ENCODE measurements at regions not wholly inside any gene's neighbourhood (a gene's known extent, or its start where the extent isn't known, plus 50 kb on each side); places are given as distances from the start of the nearest gene placed in this dataset.

GRCh38 chr2:39524756-39525635 lies 87.9 kb upstream of the MAP4K3 start:
- no peaks in the 10 kb centered on the region for H3K27me3 ChIP-seq (ENCODE audit: control insufficient read depth, insufficient read depth, low read length)
- no peak for TF ChIP-seq CTCF (IDR thresholded peaks at IDR 0.05; ENCODE audit: low read depth, low read length)
- CTCF ChIA-PET: interaction anchor here (1.4 to 1.8 kb wide), 3 partner anchors 12 to 172 kb away, joined by 4 to 8 read pairs (median 5); no protein-coding TSS in a partner anchor
- no peak for DNase-seq (ENCODE audit: low read depth, low spot score)
- no peak overlapping the region for H3K27ac ChIP-seq (ENCODE audit: low read depth, low read length)
- peaks cover 8% of the 10 kb centered on the region; the same call in 1 of the 2 replicates for H3K9me3 ChIP-seq (ENCODE audit: control insufficient read depth, insufficient read depth, low read length)
- POLR2A ChIA-PET: interaction anchor here (0.6 kb wide), 1 partner anchor 31 kb away, joined by 4 read pairs; no protein-coding TSS in a partner anchor
- no peak overlapping the region for H3K4me3 ChIP-seq (ENCODE audit: low read depth, low read length)

DNA sequence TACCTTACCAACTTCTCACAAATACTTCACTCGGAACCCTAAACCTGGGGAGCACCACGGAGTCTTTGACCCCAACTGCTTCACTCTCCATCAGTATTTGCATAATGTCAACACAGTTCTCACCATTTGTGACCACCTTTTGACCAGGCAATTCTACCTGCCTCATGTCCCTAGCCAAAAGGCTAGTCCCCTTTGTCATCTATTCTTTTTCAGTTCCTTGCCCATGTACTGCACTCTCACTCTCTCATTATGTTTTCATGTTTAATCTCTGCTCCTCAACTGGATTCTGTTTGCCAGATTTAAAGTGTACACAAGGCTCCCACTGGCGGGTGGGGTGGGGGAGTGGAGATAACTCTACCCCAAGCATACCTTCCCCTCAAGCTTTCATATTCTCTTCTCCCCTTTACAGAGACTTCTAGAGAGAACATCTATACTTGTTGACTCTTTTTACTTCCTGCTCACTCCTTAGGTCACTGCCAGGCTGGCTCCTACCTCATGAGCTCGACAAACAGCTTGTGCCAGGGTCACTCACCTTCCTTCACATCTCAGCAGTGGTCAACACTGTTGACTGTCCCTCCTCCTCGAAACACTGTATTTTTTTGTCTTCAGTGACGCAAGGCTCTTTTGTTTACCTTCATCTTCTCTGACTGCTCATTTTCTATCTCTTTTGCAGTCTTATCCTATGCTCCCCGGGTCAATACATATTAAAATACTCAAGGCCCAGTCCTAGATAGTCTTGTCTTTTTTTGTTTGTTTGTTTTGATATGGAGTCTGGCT lies 88.7 kb upstream of the MAP4K3 start:
- no peak for DNase-seq (ENCODE audit: low read depth, low spot score)
- H3K27me3 ChIP-seq (ENCODE audit: control insufficient read depth, insufficient read depth, low read length): no peaks in the 10 kb centered on the region
- ChIA-PET CTCF (interaction anchor here (1.7 kb wide), 1 partner anchor 171 kb away, joined by 5 read pairs; no protein-coding TSS in a partner anchor), POLR2A (no interaction called here)
- peaks cover 8% of the 10 kb centered on the region; the same call in 1 of the 2 replicates for H3K9me3 ChIP-seq (ENCODE audit: control insufficient read depth, insufficient read depth, low read length)
- H3K4me3 ChIP-seq (ENCODE audit: low read depth, low read length): no peak overlapping the region
- no peak for TF ChIP-seq CTCF (IDR thresholded peaks at IDR 0.05; ENCODE audit: low read depth, low read length)
- H3K27ac ChIP-seq (ENCODE audit: low read depth, low read length): no peak overlapping the region

- POLR2A ChIA-PET: no interaction called here
- TF ChIP-seq CTCF (IDR thresholded peaks at IDR 0.05; ENCODE audit: low read depth, low read length): no peak
- no peaks in the 10 kb centered on the region for H3K9me3 ChIP-seq (ENCODE audit: control insufficient read depth, insufficient read depth, low read length)
- no peak overlapping the region for H3K4me3 ChIP-seq (ENCODE audit: low read depth, low read length)
- H3K27ac ChIP-seq (ENCODE audit: low read depth, low read length): no peak overlapping the region
- CTCF ChIA-PET: no interaction called here
- no peak for DNase-seq (ENCODE audit: low read depth, low spot score)
- H3K27me3 ChIP-seq (ENCODE audit: control insufficient read depth, insufficient read depth, low read length): no peaks in the 10 kb centered on the region
Observed at GRCh38 chr2:39528701-39529100, 91.6 kb upstream of the MAP4K3 start.

GRCh38 chr2:39529836-39530235 lies 92.8 kb upstream of the MAP4K3 start:
- ChIA-PET POLR2A (interaction anchor here (1.0 kb wide), 1 partner anchor 13 kb away, joined by 5 read pairs; no protein-coding TSS in a partner anchor), CTCF (interaction anchor here (0.6 to 2.1 kb wide), 3 partner anchors 11 to 158 kb away, joined by 3 to 6 read pairs (median 3); no protein-coding TSS in a partner anchor)
- DNase-seq (ENCODE audit: low read depth, low spot score): no peak
- no peak overlapping the region for H3K27ac ChIP-seq (ENCODE audit: low read depth, low read length)
- TF ChIP-seq CTCF (IDR thresholded peaks at IDR 0.05; ENCODE audit: low read depth, low read length): no peak
- H3K9me3 ChIP-seq (ENCODE audit: control insufficient read depth, insufficient read depth, low read length): no peaks in the 10 kb centered on the region
- H3K27me3 ChIP-seq (ENCODE audit: control insufficient read depth, insufficient read depth, low read length): no peaks in the 10 kb centered on the region
- no peak overlapping the region for H3K4me3 ChIP-seq (ENCODE audit: low read depth, low read length)

All from AG04450 (cell line).